GM10266 (cell line): ENCODE measurements at regions not wholly inside any gene's neighbourhood (a gene's known extent, or its start where the extent isn't known, plus 50 kb on each side); places are given as distances from the start of the nearest gene placed in this dataset.

ENCODE experiments used
- DNase-seq: peaks from one replicate; pipeline ENCODE4 v3.0.0; 2012; ENCODE audit errors: extremely low spot score
- CTCF ChIP-seq: IDR thresholded peaks from 2 replicates; pipeline ENCODE4 v1.5.1; 2012; ENCODE audit warnings: mild to moderate bottlenecking, low read depth; ENCODE audit not compliant: control insufficient read depth, insufficient read depth; ENCODE audit errors: missing control alignments

- no peak for DNase-seq
- TF ChIP-seq CTCF: no peak
Observed at GRCh38 chr7:106590209-106590816, 70.6 kb downstream of the CCDC71L start.

- no peak for TF ChIP-seq CTCF
- DNase-seq: no peak
Observed at GRCh38 chr7:106589198-106589879, 71.6 kb downstream of the CCDC71L start.

- DNase-seq: no peak
- TF ChIP-seq CTCF: no peak
Observed at GRCh38 chr7:106588422-106589197, 72.3 kb downstream of the CCDC71L start.

- DNase-seq: no peak
- TF ChIP-seq CTCF: no peak
Observed at GRCh38 chr7:106584914-106585759, 75.8 kb downstream of the CCDC71L start.

GRCh38 chr7:106583706-106584690, 77.0 kb downstream of the CCDC71L start:
- no peak for TF ChIP-seq CTCF
- no peak for DNase-seq

GRCh38 chr7:106583100-106583499, 77.9 kb downstream of the CCDC71L start:
- DNase-seq: no peak
- no peak for TF ChIP-seq CTCF
